ENCODE measurements at regions not wholly inside any gene's neighbourhood (a gene's known extent, or its start where the extent isn't known, plus 50 kb on each side); places are given as distances from the start of the nearest gene placed in this dataset.

GRCh38 chr17:6358131-6358530, 76.8 kb downstream of the AIPL1 start:
- dilution Hi-C loops (cut with MboI; ENCODE audit: extremely low pct_ligation_motif_present, low sequenced_read_pairs) (no loop called here), intact Hi-C loops (cut with micrococcal nuclease) (no loop called here)
- POLR2A ChIA-PET = no interaction called here
- H3K4me1 ChIP-seq (ENCODE audit: control insufficient read depth, extremely low read depth, insufficient read depth, low read length) = no peaks in the 10 kb centered on the region
- no peak overlapping the region for H3K9ac ChIP-seq (replicated peaks; ENCODE audit: extremely low read depth, insufficient read depth, low read length)
- FAIRE-seq (no peak), DNase-seq (ENCODE audit: low read depth, low spot score) (no peak)
- H3K27me3 ChIP-seq (ENCODE audit: control insufficient read depth in 2 of 2, insufficient read depth in 2 of 2, low read length in 2 of 2) = peaks cover 8 to 12% of the 10 kb centered on the region in 2 experiments
- H3K36me3 ChIP-seq (ENCODE audit: control insufficient read depth in 2 of 2, extremely low read depth in 1 of 2, insufficient read depth in 2 of 2, low read length in 2 of 2) = no peaks in the 10 kb centered on the region
- no peaks in the 10 kb centered on the region for H3K79me2 ChIP-seq (ENCODE audit: control insufficient read depth, insufficient read depth, low read length)
- TF ChIP-seq POLR2AphosphoS5 (IDR thresholded peaks at IDR 0.05; ENCODE audit: insufficient read depth, low read depth, low read length) = no peak
- TF ChIP-seq POLR2A (IDR thresholded peaks at IDR 0.05; ENCODE audit: low read depth, low read length) = no peak
- no peak for TF ChIP-seq JUN (IDR thresholded peaks at IDR 0.05; ENCODE audit: borderline replicate concordance, insufficient read depth, insufficient read length, low read depth)
- TF ChIP-seq FOS (IDR thresholded peaks at IDR 0.05; ENCODE audit: borderline replicate concordance, insufficient read depth, low read length) = no peak
- TF ChIP-seq GATA2 (IDR thresholded peaks at IDR 0.05; ENCODE audit: insufficient read depth, insufficient read length, low read depth, low read length) = no peak
- TF ChIP-seq CTCF (IDR thresholded peaks at IDR 0.05; ENCODE audit: extremely low read depth in 1 of 2, insufficient read depth in 1 of 2, low read depth in 1 of 2, low read length in 2 of 2) = no peak
- no peak for TF ChIP-seq MYC (IDR thresholded peaks at IDR 0.05; ENCODE audit: low read depth, low read length)
- TF ChIP-seq MAX (IDR thresholded peaks at IDR 0.05; ENCODE audit: insufficient read depth, insufficient read length) = no peak
- no peak for TF ChIP-seq EZH2 (IDR thresholded peaks at IDR 0.05; ENCODE audit: borderline replicate concordance, low read depth, low read length, severe bottlenecking)
- H3K9me3 ChIP-seq (replicated peaks; ENCODE audit: control insufficient read depth, insufficient read depth, low read length) = no peaks in the 10 kb centered on the region
- H3K27ac ChIP-seq (ENCODE audit: insufficient read depth, low read depth, low read length) = no peak overlapping the region
- no peak overlapping the region for H3K4me3 ChIP-seq (replicated peaks in 1 of 3; ENCODE audit: insufficient read depth in 1 of 3, low read depth in 1 of 3, low read length in 3 of 3)
- no peaks in the 10 kb centered on the region for H4K20me1 ChIP-seq (replicated peaks; ENCODE audit: control insufficient read depth, extremely low read depth, insufficient read depth, low read length)
- H3K9me1 ChIP-seq (replicated peaks; ENCODE audit: control insufficient read depth, extremely low read depth, insufficient read depth, low read length) = no peaks in the 10 kb centered on the region
- CTCF ChIA-PET = no interaction called here
- H2AFZ ChIP-seq (ENCODE audit: low read depth, low read length) = no peak overlapping the region
- BruUV-seq (replicated peaks) = no TSS peak
- H3K4me2 ChIP-seq (ENCODE audit: insufficient read depth, low read length) = no peak overlapping the region
